HPDE6-E6E7 (cell line): ENCODE measurements at regions not wholly inside any gene's neighbourhood (a gene's known extent, or its start where the extent isn't known, plus 50 kb on each side); places are given as distances from the start of the nearest gene placed in this dataset.
"Not testable (repeated sequence)": the region's sequence is repeated elsewhere in the genome, so short reads cannot be mapped to it uniquely, and the experiment has no call there.

Experiments used
- DNase-seq: peaks from one replicate; pipeline ENCODE4 v3.0.0; 2011; ENCODE audit warnings: missing footprints; ENCODE audit errors: extremely low spot score

DNA sequence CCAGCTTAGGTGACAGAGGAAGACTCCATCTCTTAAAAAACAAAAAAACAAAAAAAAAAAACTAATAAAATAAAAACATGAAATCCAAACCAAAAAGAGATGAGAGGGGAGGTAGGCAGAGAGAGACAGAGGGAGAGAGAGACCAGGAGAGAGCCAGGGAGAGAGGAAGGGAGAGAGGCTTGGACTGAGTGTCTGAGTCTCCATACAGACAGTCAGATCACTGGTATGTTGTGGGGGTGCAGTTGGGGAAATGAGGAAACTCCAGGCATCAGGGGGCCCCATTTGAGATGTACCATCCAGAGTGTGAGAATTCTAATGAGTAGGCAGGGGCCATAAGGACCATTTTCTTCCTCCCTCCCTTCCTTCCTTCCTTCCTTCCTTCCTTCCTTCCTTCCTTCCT lies 53.1 kb upstream of the SEPTIN5 start:
- no peak for DNase-seq

DNA sequence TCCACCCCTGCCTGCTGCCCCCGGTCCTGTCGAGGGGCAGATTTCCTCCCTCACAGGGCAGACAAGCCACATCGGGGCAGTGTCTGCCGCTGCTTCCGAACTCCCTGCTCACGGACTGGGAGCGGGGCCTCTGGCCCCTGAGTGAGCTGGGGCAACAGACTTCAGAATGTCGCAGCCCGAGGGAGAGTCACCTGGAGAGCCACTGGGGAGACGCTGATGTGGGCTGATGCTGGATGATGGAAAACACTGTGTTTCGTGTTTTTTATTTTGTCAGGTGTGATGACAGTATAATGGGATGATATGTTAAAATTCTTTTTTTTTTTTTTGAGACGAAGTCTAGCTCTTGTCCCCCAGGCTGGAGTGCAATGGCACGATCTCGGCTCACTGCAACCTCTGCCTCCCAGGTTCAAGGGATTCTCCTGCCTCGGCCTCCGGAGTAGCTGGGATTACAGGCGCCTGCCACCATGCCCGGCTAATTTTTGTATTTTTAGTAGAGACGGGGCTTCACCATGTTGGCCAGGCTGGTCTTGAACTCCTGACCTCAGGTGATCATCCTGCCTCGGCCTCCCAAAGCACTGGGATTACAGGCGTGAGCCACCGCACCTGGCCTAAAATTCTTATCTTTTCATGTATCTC lies 52.1 kb upstream of the SEPTIN5 start:
- not testable (repeated sequence) for DNase-seq

DNA sequence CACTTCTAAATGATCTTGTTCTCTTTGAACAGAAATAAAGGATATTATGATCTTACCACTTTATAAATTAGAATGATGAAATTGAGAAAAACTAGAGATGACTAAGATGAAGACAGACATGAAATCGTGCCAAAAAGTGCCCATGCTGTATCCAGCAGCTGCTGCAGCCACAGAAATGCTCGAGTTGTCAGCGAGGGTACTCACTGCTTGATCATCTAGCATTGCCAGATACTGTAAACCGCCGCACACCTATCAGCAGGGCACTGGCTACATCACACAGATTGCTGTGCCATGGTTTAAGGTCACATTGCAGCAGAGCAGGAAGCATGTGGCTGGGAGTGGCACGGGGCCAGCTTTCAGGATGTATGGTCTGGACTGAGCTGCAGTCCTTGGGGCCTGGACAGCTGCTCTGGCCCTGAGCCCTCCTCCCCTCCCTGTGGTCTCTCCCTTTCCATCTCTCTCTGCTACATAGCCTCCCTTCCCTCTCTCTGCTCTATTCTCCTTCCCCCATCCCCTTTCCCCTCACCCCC lies 51.0 kb upstream of the SEPTIN5 start:
- no peak for DNase-seq

- no peak for DNase-seq
Observed at GRCh38 chr22:19663821-19664355, 50.4 kb upstream of the SEPTIN5 start.

DNA sequence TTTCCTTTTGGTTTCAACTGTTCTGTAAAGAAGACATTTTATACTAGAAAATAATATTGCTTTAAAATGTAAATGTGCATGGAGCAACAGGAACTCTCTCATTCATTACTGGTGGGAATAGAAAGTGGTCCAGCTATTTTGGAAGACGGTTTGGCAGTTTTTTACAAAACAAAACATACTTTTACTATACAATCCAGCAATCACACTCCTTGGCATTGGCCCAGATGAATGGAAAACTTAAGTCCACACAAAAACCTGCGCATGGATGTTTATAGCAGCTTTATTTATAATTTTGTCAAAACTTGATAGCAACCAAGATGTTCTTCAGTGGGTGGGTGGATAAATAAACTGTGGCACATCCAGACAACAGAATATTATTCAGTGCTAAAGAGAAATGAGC lies 49.9 kb upstream of the SEPTIN5 start:
- no peak for DNase-seq
